ENCODE measurements at regions not wholly inside any gene's neighbourhood (a gene's known extent, or its start where the extent isn't known, plus 50 kb on each side); places are given as distances from the start of the nearest gene placed in this dataset.

GRCh38 chr14:40269436-40269835 is 837.2 kb upstream of the FBXO33 start:
- TF ChIP-seq CTCF (IDR thresholded peaks at IDR 0.05; ENCODE audit: insufficient read depth, low read length, poor library complexity, severe bottlenecking) (no peak), EZH2phosphoT487 (conservative IDR thresholded peaks at IDR 0.05; ENCODE audit: low read length) (no peak)
